ENCODE measurements at regions not wholly inside any gene's neighbourhood (a gene's known extent, or its start where the extent isn't known, plus 50 kb on each side); places are given as distances from the start of the nearest gene placed in this dataset.

GRCh38 chr12:105987685-105988035 is 151.1 kb downstream of the NUAK1 start:
- no peak for DNase-seq
- Histone ChIP-seq H3K9me3 (replicated peaks) (no peaks in the 10 kb centered on the region), H3K27ac (replicated peaks) (no peak overlapping the region), H3K4me1 (peaks cover 4% of the 10 kb centered on the region), H3K36me3 (no peaks in the 10 kb centered on the region), H3K27me3 (ENCODE audit: low read depth) (no peaks in the 10 kb centered on the region), H3K4me3 (no peak overlapping the region)
- intact Hi-C loops (cut with micrococcal nuclease) = no loop called here
- no peak for TF ChIP-seq CTCF (IDR thresholded peaks at IDR 0.05; ENCODE audit: borderline replicate concordance)

- intact Hi-C loops (cut with micrococcal nuclease) = no loop called here
- H3K27me3 ChIP-seq (ENCODE audit: low read depth) = no peaks in the 10 kb centered on the region
- no peaks in the 10 kb centered on the region for H3K9me3 ChIP-seq (replicated peaks)
- no peak overlapping the region for H3K4me3 ChIP-seq
- no peak overlapping the region for H3K27ac ChIP-seq (replicated peaks)
- no peak for DNase-seq
- no peaks in the 10 kb centered on the region for H3K36me3 ChIP-seq
- H3K4me1 ChIP-seq = no peaks in the 10 kb centered on the region
- no peak for TF ChIP-seq CTCF (IDR thresholded peaks at IDR 0.05; ENCODE audit: borderline replicate concordance)
Measured at GRCh38 chr12:105992849-105993740, 145.7 kb downstream of the NUAK1 start.

GRCh38 chr12:105993766-105994555 is 144.8 kb downstream of the NUAK1 start:
- no peaks in the 10 kb centered on the region for H3K27me3 ChIP-seq (ENCODE audit: low read depth)
- intact Hi-C loops (cut with micrococcal nuclease) = no loop called here

GRCh38 chr12:105995961-105996431 is 142.8 kb downstream of the NUAK1 start:
- Histone ChIP-seq H3K4me1 (no peaks in the 10 kb centered on the region), H3K9me3 (replicated peaks) (no peaks in the 10 kb centered on the region), H3K36me3 (no peaks in the 10 kb centered on the region), H3K4me3 (no peak overlapping the region), H3K27me3 (ENCODE audit: low read depth) (no peaks in the 10 kb centered on the region), H3K27ac (replicated peaks) (no peak overlapping the region)
- intact Hi-C loops (cut with micrococcal nuclease) = no loop called here
- no peak for TF ChIP-seq CTCF (IDR thresholded peaks at IDR 0.05; ENCODE audit: borderline replicate concordance)
- DNase-seq = no peak

More at GRCh38 chr12:105993766-105994555, 144.8 kb downstream of the NUAK1 start:
- Histone ChIP-seq H3K9me3 (replicated peaks) (no peaks in the 10 kb centered on the region), H3K4me1 (no peaks in the 10 kb centered on the region), H3K27ac (replicated peaks) (no peak overlapping the region), H3K36me3 (no peaks in the 10 kb centered on the region), H3K4me3 (no peak overlapping the region)
- DNase-seq = no peak
- no peak for TF ChIP-seq CTCF (IDR thresholded peaks at IDR 0.05; ENCODE audit: borderline replicate concordance)

GRCh38 chr12:105998561-105998960 is 140.2 kb downstream of the NUAK1 start:
- intact Hi-C loops (cut with micrococcal nuclease) = no loop called here
- no peaks in the 10 kb centered on the region for H3K9me3 ChIP-seq (replicated peaks)
- no peaks in the 10 kb centered on the region for H3K36me3 ChIP-seq
- no peaks in the 10 kb centered on the region for H3K4me1 ChIP-seq
- no peak for DNase-seq
- no peak overlapping the region for H3K4me3 ChIP-seq
- no peak overlapping the region for H3K27ac ChIP-seq (replicated peaks)
- no peak for TF ChIP-seq CTCF (IDR thresholded peaks at IDR 0.05; ENCODE audit: borderline replicate concordance)
- no peaks in the 10 kb centered on the region for H3K27me3 ChIP-seq (ENCODE audit: low read depth)
